ENCODE measurements at regions not wholly inside any gene's neighbourhood (a gene's known extent, or its start where the extent isn't known, plus 50 kb on each side); places are given as distances from the start of the nearest gene placed in this dataset.

GRCh38 chr14:97791906-97792305 is 994.7 kb downstream of the VRK1 start:
- TF ChIP-seq CTCF (conservative IDR thresholded peaks at IDR 0.05 in 1 of 2, IDR thresholded peaks at IDR 0.05 in 1 of 2; ENCODE audit: extremely low read depth in 1 of 2, insufficient read depth in 1 of 2, low read depth in 1 of 2, low read length in 2 of 2) (no peak), EZH2 (IDR thresholded peaks at IDR 0.05; ENCODE audit: borderline replicate concordance, low read length) (no peak)

Data from mammary epithelial cell (primary cell).